ENCODE measurements at regions not wholly inside any gene's neighbourhood (a gene's known extent, or its start where the extent isn't known, plus 50 kb on each side); places are given as distances from the start of the nearest gene placed in this dataset.

- TF ChIP-seq, protein P1, sequence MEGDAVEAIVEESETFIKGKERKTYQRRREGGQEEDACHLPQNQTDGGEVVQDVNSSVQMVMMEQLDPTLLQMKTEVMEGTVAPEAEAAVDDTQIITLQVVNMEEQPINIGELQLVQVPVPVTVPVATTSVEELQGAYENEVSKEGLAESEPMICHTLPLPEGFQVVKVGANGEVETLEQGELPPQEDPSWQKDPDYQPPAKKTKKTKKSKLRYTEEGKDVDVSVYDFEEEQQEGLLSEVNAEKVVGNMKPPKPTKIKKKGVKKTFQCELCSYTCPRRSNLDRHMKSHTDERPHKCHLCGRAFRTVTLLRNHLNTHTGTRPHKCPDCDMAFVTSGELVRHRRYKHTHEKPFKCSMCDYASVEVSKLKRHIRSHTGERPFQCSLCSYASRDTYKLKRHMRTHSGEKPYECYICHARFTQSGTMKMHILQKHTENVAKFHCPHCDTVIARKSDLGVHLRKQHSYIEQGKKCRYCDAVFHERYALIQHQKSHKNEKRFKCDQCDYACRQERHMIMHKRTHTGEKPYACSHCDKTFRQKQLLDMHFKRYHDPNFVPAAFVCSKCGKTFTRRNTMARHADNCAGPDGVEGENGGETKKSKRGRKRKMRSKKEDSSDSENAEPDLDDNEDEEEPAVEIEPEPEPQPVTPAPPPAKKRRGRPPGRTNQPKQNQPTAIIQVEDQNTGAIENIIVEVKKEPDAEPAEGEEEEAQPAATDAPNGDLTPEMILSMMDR (IDR thresholded peaks at IDR 0.05), result no peak
- TF ChIP-seq POLR2AphosphoS2 (conservative IDR thresholded peaks at IDR 0.05; ENCODE audit: low read length) (no peak), RNF2 (IDR thresholded peaks at IDR 0.05; ENCODE audit: borderline replicate concordance, low read depth) (no peak), KDM1A (IDR thresholded peaks at IDR 0.05; ENCODE audit: low read depth) (no peak), EHMT2 (IDR thresholded peaks at IDR 0.05; ENCODE audit: low read depth) (no peak), NPAS2 (CRISPR knock-in tag; IDR thresholded peaks at IDR 0.05; ENCODE audit: borderline replicate concordance) (no peak), RCOR1 (IDR thresholded peaks at IDR 0.05; ENCODE audit: low read depth, low read length) (no peak), POLR2A (IDR thresholded peaks at IDR 0.05; ENCODE audit: low read length) (no peak)
- TF ChIP-seq, protein P2, sequence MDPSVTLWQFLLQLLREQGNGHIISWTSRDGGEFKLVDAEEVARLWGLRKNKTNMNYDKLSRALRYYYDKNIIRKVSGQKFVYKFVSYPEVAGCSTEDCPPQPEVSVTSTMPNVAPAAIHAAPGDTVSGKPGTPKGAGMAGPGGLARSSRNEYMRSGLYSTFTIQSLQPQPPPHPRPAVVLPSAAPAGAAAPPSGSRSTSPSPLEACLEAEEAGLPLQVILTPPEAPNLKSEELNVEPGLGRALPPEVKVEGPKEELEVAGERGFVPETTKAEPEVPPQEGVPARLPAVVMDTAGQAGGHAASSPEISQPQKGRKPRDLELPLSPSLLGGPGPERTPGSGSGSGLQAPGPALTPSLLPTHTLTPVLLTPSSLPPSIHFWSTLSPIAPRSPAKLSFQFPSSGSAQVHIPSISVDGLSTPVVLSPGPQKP (IDR thresholded peaks at IDR 0.05; ENCODE audit: low read depth, low read length), result no peak
These were observed 119.2 kb upstream of the C11orf87 start for GRCh38 chr11:109302591-109303334.
